ENCODE measurements at regions not wholly inside any gene's neighbourhood (a gene's known extent, or its start where the extent isn't known, plus 50 kb on each side); places are given as distances from the start of the nearest gene placed in this dataset.
"Not testable (repeated sequence)": the region's sequence is repeated elsewhere in the genome, so short reads cannot be mapped to it uniquely, and the experiment has no call there.

GRCh38 chr1:229155472-229155871, 115.4 kb upstream of the RAB4A start:
- no peak for DNase-seq (ENCODE audit: low read depth)

- DNase-seq (ENCODE audit: low read depth): no peak
Observed at GRCh38 chr1:229156872-229157271, 114.0 kb upstream of the RAB4A start.

GRCh38 chr1:229157480-229157879, 113.4 kb upstream of the RAB4A start:
- DNase-seq (ENCODE audit: low read depth): no peak

- DNase-seq (ENCODE audit: low read depth): no peak
Observed at GRCh38 chr1:229158341-229158921, 112.5 kb upstream of the RAB4A start.

- DNase-seq (ENCODE audit: low read depth): no peak
Observed at GRCh38 chr1:229158927-229159326, 112.0 kb upstream of the RAB4A start.

- no peak for DNase-seq (ENCODE audit: low read depth)
Observed at GRCh38 chr1:229159668-229160544, 111.0 kb upstream of the RAB4A start.

- DNase-seq (ENCODE audit: low read depth): no peak
Observed at GRCh38 chr1:229161740-229162139, 109.2 kb upstream of the RAB4A start.

GRCh38 chr1:229162825-229163515, 107.9 kb upstream of the RAB4A start:
- DNase-seq (ENCODE audit: low read depth): no peak

- DNase-seq (ENCODE audit: low read depth): no peak
Observed at GRCh38 chr1:229164348-229164747, 106.6 kb upstream of the RAB4A start.

- no peak for DNase-seq (ENCODE audit: low read depth)
Observed at GRCh38 chr1:229164836-229165735, 105.8 kb upstream of the RAB4A start.

- DNase-seq (ENCODE audit: low read depth): no peak
Observed at GRCh38 chr1:229167318-229167717, 103.6 kb upstream of the RAB4A start.

- DNase-seq (ENCODE audit: low read depth): no peak
Observed at GRCh38 chr1:229169399-229169798, 101.5 kb upstream of the RAB4A start.

- no peak for DNase-seq (ENCODE audit: low read depth)
Observed at GRCh38 chr1:229170274-229170673, 100.6 kb upstream of the RAB4A start.

- DNase-seq (ENCODE audit: low read depth): no peak
Observed at GRCh38 chr1:229170778-229171505, 100.0 kb upstream of the RAB4A start.

GRCh38 chr1:229171934-229172333, 99.0 kb upstream of the RAB4A start:
- DNase-seq (ENCODE audit: low read depth): no peak

- DNase-seq (ENCODE audit: low read depth): not testable (repeated sequence)
Observed at GRCh38 chr1:229173491-229174476, 97.1 kb upstream of the RAB4A start.

GRCh38 chr1:229175297-229175696, 95.6 kb upstream of the RAB4A start:
- DNase-seq (ENCODE audit: low read depth): not testable (repeated sequence)

- not testable (repeated sequence) for DNase-seq (ENCODE audit: low read depth)
Observed at GRCh38 chr1:229176457-229176856, 94.5 kb upstream of the RAB4A start.

GRCh38 chr1:229180161-229180560, 90.8 kb upstream of the RAB4A start:
- no peak for DNase-seq (ENCODE audit: low read depth)

- DNase-seq (ENCODE audit: low read depth): no peak
Observed at GRCh38 chr1:229181419-229181818, 89.5 kb upstream of the RAB4A start.
